ENCODE measurements at regions not wholly inside any gene's neighbourhood (a gene's known extent, or its start where the extent isn't known, plus 50 kb on each side); places are given as distances from the start of the nearest gene placed in this dataset.

DNA sequence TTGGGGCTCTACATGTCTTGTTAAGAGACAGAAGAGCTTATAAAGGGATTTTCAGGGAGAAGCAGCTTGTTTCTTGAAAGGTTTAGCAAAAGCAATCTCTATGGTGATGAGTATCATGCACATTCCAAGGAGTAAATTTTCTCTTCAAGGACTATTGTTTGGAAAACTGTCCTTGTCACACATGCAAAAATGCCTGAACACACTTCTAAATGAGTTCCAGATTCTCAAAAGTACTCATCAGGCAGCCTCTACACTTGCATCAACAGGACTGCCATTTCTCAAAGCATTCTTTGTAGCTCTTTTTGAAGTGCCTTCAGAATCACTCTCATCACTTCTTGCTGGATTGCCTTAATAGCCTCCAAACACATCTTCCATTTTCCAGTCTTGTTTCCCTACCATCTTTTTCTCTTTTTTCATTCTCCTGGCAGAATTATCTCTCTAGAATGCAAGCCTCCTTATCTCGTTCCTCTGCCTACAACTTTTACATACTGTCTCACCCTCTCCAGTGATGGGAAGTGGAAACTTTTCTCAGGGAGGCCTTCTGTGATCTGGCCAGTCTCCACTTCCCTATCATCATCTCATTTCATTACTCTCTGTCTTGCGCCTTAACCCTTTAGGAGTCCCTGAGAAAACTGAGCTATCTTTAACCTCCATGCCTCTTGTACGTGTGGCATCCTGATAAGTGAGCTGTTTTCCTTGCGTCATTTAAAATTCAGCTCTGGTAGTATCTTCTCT is 631.5 kb upstream of the TLE4 start:
- TF ChIP-seq, protein P1, sequence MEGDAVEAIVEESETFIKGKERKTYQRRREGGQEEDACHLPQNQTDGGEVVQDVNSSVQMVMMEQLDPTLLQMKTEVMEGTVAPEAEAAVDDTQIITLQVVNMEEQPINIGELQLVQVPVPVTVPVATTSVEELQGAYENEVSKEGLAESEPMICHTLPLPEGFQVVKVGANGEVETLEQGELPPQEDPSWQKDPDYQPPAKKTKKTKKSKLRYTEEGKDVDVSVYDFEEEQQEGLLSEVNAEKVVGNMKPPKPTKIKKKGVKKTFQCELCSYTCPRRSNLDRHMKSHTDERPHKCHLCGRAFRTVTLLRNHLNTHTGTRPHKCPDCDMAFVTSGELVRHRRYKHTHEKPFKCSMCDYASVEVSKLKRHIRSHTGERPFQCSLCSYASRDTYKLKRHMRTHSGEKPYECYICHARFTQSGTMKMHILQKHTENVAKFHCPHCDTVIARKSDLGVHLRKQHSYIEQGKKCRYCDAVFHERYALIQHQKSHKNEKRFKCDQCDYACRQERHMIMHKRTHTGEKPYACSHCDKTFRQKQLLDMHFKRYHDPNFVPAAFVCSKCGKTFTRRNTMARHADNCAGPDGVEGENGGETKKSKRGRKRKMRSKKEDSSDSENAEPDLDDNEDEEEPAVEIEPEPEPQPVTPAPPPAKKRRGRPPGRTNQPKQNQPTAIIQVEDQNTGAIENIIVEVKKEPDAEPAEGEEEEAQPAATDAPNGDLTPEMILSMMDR (IDR thresholded peaks at IDR 0.05) = no peak
- no peak for TF ChIP-seq EZH2phosphoT487 (IDR thresholded peaks at IDR 0.05)
- TF ChIP-seq EZH2 (IDR thresholded peaks at IDR 0.05) = no peak
